NCI-H2227 treated with DMSO at 0.1 percent for 48 hours (cell line): ENCODE measurements at regions not wholly inside any gene's neighbourhood (a gene's known extent, or its start where the extent isn't known, plus 50 kb on each side); places are given as distances from the start of the nearest gene placed in this dataset.

Experiments
- DNase-seq: peaks from one replicate; lab custom pipeline; 2025; lab: John Stamatoyannopoulos, UW

DNA sequence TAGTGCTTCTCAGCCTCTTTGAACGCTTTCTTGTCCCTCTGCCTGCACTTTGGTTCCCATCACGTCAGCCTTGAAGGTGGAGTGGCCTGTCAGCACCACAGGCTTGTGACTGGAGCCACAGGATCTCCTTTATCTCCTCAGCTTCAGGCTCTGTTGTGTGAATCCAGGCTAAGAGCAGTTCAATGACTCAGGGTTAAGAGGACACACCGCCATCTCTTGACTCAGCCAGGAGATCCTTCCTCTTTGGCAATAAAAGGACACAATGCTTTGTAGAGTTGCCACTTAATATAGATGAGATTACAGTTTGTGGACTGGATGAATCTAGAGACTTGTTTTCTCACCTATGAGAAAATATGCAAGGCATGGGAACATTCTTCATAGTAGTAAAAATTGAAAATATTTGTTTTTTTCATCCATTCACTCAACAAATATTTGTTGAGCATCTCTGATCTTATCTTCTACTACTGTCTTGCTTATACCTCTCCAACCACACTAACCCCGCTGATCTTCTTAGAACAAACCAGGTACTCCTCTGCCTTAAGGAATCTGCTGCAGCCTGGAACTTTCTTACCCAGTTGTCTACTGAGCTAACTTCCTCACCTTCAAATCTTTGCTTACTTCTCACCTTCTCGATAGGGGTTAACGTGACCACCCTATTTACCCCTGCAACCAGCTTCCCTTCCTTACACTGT is 62.3 kb downstream of the UCHL1 start:
- no peak for DNase-seq

DNA sequence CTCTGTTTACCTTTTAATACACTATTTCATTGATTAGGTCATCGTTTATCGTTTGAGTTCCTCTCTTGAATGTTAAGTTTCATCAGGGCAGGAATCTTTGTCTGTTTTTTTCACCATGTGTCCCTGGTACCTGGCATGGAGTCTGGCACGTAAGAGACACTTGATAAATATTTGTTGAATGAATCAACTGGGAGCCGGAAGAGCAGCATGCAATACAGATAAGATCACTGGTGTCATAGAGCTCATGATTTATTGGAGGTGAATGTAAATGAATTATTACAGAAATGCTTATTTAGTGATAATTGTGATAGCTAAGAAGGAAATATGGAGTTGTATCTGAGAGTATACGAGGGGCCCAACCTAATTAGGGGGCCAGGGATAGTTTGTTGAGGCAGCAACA is 62.8 kb downstream of the UCHL1 start:
- no peak for DNase-seq

DNA sequence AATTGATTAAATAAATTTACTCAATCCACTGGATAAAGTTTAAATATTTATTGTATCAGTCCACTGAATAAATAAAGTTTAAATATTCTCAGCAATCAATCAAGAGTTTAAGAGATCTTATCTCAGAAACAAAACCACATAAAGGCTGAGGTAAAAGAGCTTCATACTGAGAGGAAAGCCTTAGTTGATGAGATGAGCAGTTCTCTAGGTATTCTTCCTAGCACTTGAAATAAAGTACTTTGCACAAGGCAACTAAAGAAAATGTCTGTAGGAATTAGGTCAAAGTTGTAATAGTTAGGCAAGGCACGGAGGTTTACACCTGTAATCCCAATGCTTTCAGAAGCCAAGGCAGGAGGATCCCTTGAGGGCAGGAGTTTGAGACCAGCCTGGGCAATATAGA is 63.5 kb downstream of the UCHL1 start:
- no peak for DNase-seq

DNA sequence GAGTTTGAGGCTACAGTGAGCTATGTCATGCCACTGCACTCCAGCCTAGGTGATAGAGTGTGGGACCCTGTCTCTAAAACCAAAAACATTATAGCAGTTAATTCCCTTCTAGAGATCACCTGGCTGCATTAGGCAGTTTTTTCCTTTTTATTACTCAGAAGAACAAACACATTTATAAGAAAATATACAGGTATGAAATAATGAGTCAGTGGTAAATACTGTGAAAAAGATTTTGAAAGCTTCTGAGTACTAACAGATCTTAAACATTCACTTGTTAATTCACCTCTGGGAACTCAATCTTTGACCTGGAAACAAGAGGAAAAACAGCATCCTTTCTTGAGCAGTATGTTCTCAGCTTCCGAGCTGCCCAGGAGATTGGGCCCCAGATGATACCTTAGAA is 64.1 kb downstream of the UCHL1 start:
- no peak for DNase-seq

DNA sequence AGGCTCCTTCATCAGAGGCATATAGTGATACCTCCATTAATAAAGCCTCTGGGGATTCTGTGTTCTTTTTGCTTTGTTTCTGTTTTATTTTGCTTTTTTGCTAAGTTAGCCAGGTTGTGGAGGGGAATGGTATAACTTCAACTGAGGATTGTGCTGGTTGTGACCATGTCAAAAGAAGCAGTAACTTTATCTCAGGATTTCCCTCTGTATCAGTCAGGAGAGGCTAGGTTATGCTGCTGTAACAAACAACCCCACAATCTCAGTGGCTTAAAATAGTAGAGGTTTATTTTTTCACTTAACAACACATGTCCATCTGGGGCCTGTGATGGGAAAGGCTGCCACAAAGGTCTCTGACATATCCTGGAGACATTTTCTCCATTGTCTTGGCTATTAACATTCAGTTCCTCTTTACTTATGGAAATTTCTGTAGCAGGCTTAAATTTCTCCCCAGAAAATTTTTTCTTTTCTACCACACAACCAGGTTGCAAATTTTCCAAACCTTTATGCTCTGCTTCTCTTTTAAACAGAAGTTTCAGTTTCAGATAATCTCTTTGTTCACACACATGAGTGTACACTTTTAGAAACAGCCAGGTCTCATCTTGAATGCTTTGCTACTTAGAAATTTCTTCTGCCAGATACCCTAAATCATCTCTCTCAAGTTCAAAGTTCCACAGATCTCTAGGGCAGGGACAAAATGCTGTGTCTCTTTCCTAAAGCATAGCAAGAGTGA is 64.7 kb downstream of the UCHL1 start:
- DNase-seq = no peak

DNA sequence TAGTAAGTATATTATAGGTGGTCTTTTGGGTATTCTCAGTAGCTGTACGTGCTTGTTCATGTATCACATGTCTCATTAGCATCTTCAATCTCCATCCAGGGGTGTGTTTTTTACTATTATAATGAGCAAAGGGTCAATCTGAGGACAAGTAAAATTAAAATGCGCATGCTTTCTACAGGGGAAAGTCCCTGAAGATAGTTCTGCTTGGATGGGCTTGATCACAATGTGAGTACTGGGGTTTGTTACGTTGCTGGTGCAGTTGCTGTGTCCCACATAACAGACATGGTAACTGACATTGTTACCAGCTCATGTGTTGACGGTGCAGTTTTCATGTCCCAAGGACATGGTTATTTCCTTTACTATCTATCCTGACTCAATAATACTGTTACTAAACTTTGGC is 65.9 kb downstream of the UCHL1 start:
- no peak for DNase-seq

DNA sequence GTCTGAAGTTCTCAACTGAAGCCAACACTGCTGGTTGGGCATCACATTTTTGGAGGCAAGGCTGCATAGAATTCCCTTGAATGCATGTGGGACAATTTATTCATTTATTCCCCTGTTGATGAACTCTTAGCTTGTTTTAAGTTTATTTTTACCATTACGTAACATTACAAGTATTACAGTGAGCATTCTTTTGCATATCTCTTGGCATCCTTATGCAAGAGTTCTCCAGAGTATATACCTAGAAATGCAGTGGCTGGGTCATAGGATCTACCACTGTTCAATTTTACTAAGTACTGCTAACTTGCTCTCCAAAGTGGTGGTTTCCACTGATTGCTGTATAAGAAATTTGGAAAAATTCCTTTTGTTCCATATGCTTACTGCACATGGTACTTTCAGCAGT is 66.5 kb downstream of the UCHL1 start:
- no peak for DNase-seq

DNA sequence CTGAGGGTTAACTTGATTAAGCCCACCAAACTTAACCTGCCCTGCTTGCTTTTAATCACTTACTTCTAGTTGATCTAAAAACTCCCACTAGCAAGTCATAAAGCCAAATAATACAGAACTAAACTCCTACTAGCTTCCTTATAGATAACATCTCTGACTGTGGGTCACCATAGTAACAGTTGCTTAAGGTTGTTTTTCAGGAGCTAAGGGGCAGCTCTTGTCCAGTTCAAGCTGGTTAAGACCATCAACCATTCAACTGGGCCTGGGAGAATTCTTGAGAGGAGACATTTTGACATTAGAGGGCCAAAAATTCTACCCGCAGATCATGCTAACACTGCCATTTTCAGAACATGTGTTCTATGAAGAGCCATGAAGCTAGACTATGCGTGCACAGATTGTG is 67.0 kb downstream of the UCHL1 start:
- DNase-seq = no peak

DNA sequence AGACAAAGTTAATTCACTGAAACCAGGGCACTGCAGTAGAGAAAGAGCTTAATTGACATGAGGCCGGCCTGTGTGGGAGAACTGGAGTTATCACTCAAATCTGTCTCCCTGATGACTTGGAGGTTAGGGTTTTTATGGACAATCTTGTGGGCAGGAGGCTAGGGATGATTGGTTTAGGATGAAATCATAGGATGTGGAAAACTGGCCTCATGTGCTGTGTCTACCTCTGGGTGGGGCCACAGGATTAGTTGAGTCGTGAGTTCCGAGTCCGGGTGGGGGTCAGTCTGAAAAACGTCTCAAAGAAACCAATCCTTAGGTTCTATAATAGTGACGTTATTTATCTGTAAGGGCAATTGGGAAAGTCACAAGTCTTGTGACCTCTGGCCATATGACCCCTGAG is 68.1 kb downstream of the UCHL1 start:
- DNase-seq = no peak

DNA sequence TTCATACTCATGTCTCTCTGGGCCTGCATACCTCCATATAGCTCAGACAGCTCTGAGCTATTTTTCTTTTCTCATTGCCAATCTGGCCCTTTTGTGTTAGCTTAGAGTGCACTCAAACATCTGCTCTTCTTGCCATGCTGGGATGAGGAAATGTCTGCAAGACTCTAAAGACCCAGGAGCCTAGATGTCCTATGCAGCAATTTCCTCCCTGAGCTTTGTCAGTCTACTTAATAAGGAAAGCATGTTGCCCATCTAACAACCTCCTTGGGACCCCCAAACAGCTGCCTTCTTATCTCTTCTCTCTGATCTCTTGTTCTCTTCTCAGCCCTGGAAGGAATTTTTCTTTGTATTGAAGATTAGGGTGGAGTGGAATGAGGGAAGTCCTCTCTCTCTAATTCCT is 69.2 kb downstream of the UCHL1 start:
- DNase-seq = no peak

DNA sequence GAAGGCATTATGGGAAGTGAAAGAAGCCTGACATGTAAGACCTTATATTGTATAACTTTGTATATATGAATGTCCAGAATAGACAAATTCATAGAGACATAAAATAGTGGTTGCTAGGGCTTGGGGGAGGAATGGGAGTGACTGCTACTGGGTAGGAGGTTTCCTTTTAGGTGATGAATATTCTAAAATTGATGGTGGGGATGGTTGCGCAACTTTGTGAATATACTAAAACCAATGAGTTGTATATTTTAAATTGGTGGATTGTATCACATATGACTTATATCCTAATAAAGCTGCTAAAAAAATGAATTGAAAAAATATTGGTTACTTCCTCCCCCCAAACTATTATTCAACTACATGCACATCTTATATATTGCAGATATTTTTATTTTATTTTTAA is 70.0 kb downstream of the UCHL1 start:
- no peak for DNase-seq

DNA sequence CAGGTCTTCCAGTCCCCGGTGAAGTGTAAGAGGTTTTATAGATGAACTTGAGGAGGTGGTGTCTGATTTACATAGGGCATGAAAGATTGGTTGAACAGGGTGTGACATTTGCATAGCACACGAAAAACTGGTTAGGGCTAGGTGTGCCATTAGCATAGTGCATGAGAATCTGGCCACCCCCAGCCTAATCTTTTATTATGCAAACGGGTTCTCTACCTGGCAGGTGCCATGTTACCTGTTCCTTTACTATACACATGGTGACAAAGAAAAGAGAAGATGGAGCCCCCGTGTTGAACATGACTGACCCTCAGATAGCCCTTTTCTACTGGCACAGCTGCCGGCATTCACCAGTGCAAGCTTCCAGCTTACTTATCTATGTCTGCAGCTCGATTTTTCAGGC is 71.0 kb downstream of the UCHL1 start:
- no peak for DNase-seq

DNA sequence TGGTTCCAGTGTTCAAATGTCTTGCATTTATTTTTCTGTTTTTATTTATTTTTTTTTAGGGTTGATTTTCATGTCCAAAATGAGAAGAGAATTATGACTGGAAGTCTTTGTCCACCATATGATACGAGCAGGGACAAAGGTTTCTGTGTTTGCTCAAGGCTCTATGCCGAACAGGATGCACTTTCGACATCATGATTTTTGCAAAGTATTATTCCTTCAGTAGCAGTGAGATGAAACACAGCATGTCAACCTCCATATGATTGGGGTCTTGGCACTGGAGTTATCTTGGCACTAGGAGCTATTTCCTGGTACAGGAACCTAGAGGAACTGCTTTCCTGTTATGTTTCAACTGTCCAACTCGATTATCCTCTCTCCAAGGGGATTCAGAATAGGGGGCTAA is 72.6 kb downstream of the UCHL1 start:
- no peak for DNase-seq

DNA sequence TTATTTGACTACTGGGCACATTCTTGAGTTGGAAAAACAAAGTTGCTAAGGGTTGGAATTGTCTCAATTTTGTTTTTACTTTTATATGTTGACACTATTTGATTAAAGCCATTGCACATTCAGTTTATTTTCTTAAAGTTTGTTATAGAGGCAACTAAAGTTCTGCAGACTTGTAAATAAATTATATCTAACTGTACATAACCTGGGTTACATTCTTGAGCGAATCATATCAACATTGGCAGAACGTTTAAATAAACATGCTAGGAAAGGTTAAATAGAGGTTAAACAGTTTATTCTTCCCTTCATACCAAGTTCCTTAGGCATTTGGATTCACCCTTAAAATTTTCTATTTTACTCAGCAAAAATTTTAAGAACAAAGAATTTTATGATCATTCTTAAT is 74.5 kb downstream of the UCHL1 start:
- DNase-seq = no peak

DNA sequence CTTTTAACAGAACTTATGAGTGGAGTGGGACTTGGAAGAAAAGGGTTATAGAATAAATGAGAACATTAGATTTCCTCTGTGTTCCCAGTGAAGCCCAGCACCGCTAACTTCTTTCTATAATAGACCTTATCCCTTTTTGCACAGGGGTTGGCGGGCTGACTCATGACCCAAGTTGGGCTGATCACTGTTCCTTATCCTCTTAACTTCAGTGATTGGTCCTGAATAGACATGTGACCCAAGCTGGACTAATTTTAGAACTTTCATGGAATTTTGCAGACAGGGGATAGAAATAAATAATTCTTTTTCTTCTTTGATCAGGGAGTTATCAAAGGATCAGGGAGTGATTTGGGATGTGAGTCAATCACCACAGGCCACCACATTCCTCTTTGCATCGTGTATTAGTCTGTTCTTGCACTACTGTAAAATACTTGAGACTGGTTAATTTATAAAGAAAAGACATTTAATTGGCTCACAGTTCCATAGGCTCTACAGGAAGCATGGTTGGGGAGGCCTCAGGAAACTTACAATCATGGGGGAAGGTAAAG is 75.9 kb downstream of the UCHL1 start:
- no peak for DNase-seq

DNA sequence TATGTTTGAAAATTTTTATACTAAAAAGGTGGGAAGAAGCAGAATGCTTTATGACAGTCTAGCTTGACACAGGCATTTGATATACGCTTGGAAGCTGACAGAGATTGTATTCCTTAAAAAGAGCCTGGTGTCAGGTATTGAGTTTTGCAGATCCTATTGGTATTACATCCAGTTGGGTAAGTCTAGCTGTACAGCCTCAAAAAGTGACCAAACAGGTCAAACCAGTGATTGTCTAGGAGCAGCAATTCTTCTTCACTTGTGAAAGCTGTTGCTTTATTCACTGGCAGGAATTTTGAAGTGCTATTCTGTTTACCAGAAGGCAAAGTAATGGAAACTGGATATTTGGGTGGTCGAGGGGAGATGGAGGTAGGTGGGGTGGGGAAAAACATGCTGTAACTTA is 77.5 kb downstream of the UCHL1 start:
- no peak for DNase-seq

DNA sequence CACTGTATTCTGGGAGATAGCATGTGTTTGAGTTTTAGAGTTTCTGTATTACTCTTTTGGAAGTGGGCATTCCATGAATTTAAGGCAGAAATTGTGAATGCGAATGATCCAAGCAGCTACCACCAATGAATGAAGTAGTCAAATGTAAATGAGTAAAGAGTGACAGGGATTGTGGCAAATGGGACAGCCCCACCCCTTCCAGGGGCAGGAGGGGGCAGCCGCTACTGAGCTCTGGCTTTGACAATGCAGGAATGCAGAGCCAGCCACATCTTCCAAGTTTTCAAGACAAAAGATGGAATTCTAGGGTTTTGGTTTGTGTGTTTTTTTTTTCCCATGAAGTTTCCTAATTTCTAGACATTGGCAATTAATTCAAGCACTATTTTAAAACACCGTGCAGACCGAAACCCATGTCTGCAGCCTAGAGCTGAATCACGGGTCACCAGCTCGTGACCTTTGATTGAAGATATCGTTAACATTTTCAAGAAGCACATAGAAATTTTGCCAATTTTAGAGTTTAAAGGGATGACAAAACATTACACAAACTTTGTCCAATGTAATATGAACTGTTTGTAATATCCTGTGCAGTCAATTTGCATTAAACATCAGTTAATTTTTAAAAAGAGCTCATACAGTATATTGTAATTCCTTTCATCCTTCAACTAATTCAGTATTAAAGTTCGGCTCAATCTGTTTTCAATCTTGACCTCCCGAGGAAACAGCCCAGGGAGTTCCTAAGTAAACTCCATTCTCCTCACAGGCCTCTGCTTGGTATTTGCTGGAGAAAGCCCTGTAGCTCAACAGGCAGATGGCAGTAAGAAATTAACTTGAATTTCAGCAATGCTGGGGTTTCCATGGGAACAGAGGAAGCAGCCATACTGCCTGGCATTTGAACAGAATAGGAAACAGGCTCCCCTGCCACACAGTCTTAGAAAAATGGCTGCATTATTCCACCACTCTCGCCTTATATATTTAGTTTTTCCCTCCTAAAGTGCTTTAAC is 83.4 kb downstream of the UCHL1 start:
- DNase-seq = peak; percentile 34

DNA sequence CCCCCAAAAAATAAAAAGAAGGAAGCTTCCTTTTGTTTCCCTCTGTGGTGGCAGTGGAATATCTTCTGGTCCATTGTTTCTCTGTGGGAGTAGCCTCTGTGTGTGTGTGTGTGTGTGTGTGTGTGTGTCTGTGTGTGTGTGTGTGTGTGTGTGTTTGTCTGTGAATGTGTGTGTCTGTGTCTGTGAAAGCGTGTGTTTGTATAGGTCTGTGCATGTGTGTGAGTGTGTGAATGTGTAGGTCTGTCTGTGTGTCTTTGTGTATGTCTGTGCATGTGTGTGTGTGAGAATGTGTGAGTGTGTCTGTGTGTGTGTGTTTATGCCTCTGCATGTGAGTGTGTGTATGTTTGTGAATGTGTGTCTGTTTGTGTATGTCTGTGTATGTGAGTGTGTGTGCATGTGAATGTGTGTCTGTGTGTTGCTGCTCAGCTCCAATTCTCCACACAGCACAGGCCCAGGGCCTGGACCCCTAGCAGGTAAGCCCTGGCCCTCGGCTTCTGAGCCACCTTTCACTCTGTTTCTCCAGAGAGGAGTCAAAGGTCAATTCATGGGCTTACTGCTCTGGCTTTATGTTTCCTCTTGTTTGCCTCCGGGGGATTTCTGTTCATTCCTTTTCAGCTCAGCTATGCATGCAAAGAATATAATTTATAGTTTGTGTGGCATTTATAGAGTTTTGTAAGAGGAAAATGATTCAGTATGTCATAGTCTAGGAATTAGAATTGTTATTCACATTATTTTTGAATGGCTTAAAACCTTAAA is 89.8 kb downstream of the UCHL1 start:
- no peak for DNase-seq

DNA sequence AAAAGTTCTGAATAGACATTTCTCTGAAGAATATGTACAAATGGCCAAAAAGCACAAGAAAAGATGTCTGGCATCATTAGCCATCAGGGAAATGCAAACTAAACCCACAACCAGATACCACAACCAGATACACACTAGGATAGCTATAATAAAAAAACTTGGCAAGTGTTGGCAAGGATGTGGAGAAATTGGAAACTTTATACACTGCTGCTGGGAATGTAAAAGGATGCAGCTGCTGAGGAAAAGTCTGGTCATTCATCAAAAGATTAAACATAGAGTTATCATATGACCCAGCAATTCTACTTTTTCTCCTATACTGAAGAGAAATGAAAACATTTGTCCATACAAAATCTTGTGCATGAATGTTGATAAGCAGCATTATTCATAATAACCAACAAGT is 92.3 kb downstream of the UCHL1 start:
- DNase-seq = no peak

DNA sequence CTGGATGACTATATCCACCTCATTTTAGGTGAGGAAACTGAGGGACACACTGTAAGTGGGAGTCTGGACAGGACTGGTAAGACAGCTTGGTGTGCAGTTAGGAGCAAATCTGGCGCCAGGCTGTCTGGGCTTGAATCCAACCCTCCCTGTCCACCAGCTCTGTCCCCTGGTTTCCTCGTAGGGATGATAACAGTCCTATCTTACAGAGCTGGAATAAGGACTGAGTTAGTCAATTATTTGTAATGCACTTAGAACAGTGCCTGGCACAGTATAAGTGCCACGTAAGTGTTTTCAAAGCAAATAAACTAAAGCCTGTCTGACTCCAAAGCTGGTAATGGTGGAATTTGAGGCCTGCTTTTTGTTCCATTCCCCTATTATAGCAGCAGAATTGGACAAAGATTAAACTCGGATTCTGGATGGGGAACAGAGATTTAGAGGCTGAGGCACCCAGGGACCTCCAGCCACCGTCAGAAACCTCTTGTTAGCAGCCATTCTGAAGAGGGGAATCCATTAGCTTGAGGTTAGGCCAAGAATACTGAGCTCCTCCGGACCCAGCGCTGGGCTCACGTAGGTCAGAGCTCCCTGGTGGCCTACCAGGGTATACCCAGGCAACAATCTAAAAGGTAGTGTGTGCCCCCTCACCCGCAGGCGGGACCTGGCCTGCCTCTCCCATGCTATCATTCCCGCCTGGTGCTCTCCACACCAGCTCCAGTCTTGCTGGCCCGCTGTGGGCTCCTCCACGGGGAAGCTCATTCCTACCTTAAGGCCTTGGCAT is 102.1 kb downstream of the UCHL1 start:
- DNase-seq = no peak

DNA sequence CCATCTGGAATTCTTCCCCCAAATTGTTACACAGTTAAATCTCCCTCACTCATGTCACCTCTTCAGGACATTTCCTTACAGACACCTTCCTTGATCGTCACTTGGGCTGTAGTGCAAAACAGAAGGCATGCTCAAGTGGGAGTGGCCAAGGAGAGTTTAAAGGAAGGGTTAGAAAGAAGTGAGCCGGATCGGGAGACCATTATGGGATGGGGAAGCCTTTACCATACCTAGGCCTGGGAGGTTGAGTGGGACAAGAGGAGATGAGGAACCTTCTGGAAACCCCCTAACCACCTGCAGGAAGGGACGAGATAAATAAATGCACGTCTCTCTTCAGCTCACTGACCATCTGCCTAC is 102.7 kb downstream of the UCHL1 start:
- no peak for DNase-seq
